Bronchial epithelial cell (primary cell): ENCODE measurements at regions not wholly inside any gene's neighbourhood (a gene's known extent, or its start where the extent isn't known, plus 50 kb on each side); places are given as distances from the start of the nearest gene placed in this dataset.

Experiments
- DNase-seq: peaks from one replicate; pipeline ENCODE4 v3.0.0-alpha.2; 2010; ENCODE audit warnings: low read depth
- FAIRE-seq: peaks from 2 replicates; lab custom pipeline; 2011; peaks lifted over from hg19 to GRCh38; lab: Jason Lieb, UNC
- H3K27me3 ChIP-seq: 2 replicates; pipeline ENCODE4 v1.5.1; 2011; ENCODE audit warnings: low read length; ENCODE audit not compliant: control insufficient read depth, insufficient read depth
- H3K36me3 ChIP-seq: 2 replicates; pipeline ENCODE4 v1.5.1; 2011; ENCODE audit warnings: low read length; ENCODE audit not compliant: control insufficient read depth, insufficient read depth
- H3K4me3 ChIP-seq: 2 replicates; pipeline ENCODE4 v1.5.1; 2011; ENCODE audit warnings: mild to moderate bottlenecking, low read depth, low read length, control low read depth
- TF ChIP-seq, protein P1 (sequence below): IDR thresholded peaks from 2 replicates; pipeline ENCODE4 v1.5.1; 2011; ENCODE audit warnings: mild to moderate bottlenecking, moderate library complexity, low read length, control low read depth, inconsistent platforms; ENCODE audit not compliant: insufficient read depth, severe bottlenecking

GRCh38 chr18:51941999-51942398, 398.0 kb upstream of the DCC start:
- H3K27me3 ChIP-seq, result no peaks in the 10 kb centered on the region
- TF ChIP-seq, protein P1, sequence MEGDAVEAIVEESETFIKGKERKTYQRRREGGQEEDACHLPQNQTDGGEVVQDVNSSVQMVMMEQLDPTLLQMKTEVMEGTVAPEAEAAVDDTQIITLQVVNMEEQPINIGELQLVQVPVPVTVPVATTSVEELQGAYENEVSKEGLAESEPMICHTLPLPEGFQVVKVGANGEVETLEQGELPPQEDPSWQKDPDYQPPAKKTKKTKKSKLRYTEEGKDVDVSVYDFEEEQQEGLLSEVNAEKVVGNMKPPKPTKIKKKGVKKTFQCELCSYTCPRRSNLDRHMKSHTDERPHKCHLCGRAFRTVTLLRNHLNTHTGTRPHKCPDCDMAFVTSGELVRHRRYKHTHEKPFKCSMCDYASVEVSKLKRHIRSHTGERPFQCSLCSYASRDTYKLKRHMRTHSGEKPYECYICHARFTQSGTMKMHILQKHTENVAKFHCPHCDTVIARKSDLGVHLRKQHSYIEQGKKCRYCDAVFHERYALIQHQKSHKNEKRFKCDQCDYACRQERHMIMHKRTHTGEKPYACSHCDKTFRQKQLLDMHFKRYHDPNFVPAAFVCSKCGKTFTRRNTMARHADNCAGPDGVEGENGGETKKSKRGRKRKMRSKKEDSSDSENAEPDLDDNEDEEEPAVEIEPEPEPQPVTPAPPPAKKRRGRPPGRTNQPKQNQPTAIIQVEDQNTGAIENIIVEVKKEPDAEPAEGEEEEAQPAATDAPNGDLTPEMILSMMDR, result no peak
- no peaks in the 10 kb centered on the region for H3K36me3 ChIP-seq
- FAIRE-seq (no peak), DNase-seq (no peak)
- H3K4me3 ChIP-seq, result no peak overlapping the region

- DNase-seq (no peak), FAIRE-seq (no peak)
- Histone ChIP-seq H3K27me3 (no peaks in the 10 kb centered on the region), H3K4me3 (no peak overlapping the region), H3K36me3 (no peaks in the 10 kb centered on the region)
- TF ChIP-seq, protein P1, result no peak
Measured at GRCh38 chr18:51943281-51943680, 396.7 kb upstream of the DCC start.

DNA sequence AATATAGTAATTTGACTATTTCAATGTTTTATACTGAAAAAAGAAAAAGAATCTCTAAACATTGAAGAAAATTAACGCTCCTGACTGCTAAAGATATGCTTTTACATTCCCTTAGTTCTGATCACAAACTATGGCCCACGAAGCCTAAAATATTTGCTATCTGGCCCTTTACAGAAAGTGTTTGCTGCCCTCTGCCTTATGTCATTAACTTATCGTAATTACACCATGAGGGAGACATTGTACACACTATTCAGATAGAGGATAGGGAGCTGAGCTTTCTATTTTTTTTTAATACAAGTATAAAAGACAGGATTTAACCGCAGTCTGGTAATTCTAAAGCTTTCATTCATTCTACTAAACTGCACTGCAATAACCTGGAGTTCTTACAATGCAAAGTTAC, 393.1 kb upstream of the DCC start:
- no peak overlapping the region for H3K4me3 ChIP-seq
- no peaks in the 10 kb centered on the region for H3K27me3 ChIP-seq
- TF ChIP-seq, protein P1, result no peak
- DNase-seq (no peak), FAIRE-seq (no peak)
- no peaks in the 10 kb centered on the region for H3K36me3 ChIP-seq

DNA sequence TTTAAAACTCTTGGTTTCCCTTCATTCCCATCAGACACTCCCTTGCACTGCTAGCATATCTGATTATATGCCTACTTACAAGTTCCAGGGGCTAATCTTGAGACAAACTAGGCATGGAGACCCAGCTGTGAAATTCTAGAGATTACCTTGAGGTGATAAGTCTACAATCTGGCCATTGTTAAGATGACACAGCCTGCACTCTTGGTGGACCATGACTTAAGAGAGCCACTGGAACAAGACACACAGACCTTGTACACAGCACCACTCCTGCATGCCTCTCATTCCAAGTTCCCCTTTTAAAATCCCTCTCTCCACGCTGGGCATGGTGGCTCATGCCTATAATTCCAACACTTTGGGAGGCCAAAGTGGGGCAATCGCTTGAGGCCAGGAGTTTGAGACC, 387.2 kb upstream of the DCC start:
- no peaks in the 10 kb centered on the region for H3K27me3 ChIP-seq
- FAIRE-seq, result no peak

GRCh38 chr18:51953521-51953920, 386.5 kb upstream of the DCC start:
- TF ChIP-seq, protein P1, result no peak
- Histone ChIP-seq H3K27me3 (no peaks in the 10 kb centered on the region), H3K36me3 (no peaks in the 10 kb centered on the region), H3K4me3 (no peak overlapping the region)
- no peak for FAIRE-seq
- no peak for DNase-seq

More for the DNA sequence above, 387.2 kb upstream of the DCC start:
- no peak overlapping the region for H3K4me3 ChIP-seq
- H3K36me3 ChIP-seq, result no peaks in the 10 kb centered on the region
- TF ChIP-seq, protein P1, result no peak
- no peak for DNase-seq

- no peaks in the 10 kb centered on the region for H3K36me3 ChIP-seq
- no peak for FAIRE-seq
- no peak for DNase-seq
- no peaks in the 10 kb centered on the region for H3K27me3 ChIP-seq
- no peak overlapping the region for H3K4me3 ChIP-seq
- TF ChIP-seq, protein P1, result no peak
Measured at GRCh38 chr18:51955136-51955535, 384.9 kb upstream of the DCC start.
